GM12864 (cell line): ENCODE measurements at regions not wholly inside any gene's neighbourhood (a gene's known extent, or its start where the extent isn't known, plus 50 kb on each side); places are given as distances from the start of the nearest gene placed in this dataset.

ENCODE experiments used
- DNase-seq: peaks from one replicate; pipeline ENCODE4 v3.0.0-alpha.2; 2011; ENCODE audit warnings: low read depth
- H3K4me3 ChIP-seq: 2 replicates; pipeline ENCODE4 v1.5.1; 2011; ENCODE audit warnings: mild to moderate bottlenecking, low read depth, low read length, control low read depth
- CTCF ChIP-seq: IDR thresholded peaks from 2 replicates; pipeline ENCODE4 v1.5.1; 2011; ENCODE audit warnings: low read depth, mild to moderate bottlenecking, moderate library complexity, low read length, control low read depth, inconsistent platforms; ENCODE audit errors: missing control alignments

DNA sequence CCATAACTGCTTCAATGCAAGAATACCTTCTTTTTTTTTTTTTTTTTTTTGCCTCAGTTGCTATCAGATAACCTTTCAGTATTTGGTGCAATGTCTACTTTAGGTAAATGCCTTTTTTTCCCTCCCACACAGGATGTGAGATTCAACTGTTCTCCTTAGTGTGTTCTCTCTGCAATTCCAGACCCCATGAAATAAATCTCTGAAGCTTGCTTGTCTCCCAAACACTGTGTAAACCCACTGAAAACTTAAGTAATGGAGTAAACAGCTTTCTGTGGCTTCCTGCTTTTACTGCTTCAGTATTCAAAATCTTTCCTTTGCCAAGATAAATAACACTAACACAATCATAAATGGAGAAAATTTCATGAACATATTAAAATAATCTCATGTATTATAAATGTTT is 55.8 kb upstream of the CLEC14A start:
- no peak for TF ChIP-seq CTCF
- no peak overlapping the region for H3K4me3 ChIP-seq
- DNase-seq: no peak

DNA sequence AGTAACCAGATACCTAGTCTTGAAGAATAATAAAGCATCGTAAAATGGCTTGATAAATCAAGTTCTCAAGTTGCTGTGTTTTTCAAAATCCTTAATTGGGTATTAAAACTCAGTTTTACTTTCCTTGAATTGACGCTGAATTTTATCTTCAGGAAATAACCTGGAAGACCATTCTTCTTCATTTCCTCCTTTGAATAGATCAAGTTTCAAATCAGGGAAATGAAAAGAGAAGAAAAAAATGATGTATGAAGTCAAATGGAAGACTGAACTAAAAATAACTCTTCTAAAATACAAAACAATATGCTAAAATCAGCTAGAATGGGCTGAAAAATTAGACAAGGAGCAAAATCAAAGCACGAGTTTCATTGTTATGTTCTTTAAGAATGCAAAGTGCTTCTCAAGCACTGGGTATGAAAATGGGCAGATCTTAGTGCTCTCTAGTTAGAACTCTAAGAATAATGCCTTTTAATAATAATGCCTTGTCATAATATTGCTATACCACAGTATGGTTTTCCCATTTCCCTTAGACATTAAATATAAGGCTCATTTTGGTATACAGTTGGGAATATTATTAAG is 54.6 kb upstream of the CLEC14A start:
- no peak for DNase-seq
- no peak overlapping the region for H3K4me3 ChIP-seq
- TF ChIP-seq CTCF: no peak

GRCh38 chr14:38309522-38310277 is 53.8 kb upstream of the CLEC14A start:
- no peak for DNase-seq
- no peak overlapping the region for H3K4me3 ChIP-seq
- TF ChIP-seq CTCF: no peak
